HG03095 (cell line): ENCODE measurements at regions not wholly inside any gene's neighbourhood (a gene's known extent, or its start where the extent isn't known, plus 50 kb on each side); places are given as distances from the start of the nearest gene placed in this dataset.

Experiments used
- ATAC-seq: cut with Tn5 transposase; IDR thresholded peaks from one replicate; pipeline ENCODE4 v1.9.1; 2021; ENCODE audit warnings: moderate library complexity; ENCODE audit not compliant: unreplicated experiment

DNA sequence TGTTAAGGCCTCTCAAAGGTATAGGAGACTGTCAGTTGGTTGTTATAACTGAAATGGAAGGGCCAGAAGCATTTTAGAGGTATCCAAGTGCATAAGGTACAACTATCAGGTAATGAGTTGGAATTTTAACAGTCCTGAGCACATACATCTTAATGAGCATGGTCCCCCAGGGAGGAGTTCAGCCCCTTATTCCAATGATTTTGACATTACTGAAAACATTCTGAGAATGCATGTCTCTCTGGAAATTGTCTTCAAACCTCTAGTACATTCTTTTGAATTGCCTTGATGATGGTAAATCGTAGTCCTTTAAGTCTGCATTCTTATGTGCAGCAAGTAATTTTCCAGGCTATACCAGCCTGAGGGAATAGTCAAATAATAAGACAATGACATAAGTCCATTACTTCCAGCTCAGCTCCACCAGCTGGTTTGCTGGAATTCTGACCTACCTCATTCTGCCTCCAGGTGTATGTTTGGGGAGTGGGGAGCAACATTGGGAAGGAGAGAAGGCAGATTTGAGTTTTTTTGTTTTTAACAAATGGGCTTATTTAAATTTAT lies 239.2 kb downstream of the MSRB3 start:
- no peak for ATAC-seq

DNA sequence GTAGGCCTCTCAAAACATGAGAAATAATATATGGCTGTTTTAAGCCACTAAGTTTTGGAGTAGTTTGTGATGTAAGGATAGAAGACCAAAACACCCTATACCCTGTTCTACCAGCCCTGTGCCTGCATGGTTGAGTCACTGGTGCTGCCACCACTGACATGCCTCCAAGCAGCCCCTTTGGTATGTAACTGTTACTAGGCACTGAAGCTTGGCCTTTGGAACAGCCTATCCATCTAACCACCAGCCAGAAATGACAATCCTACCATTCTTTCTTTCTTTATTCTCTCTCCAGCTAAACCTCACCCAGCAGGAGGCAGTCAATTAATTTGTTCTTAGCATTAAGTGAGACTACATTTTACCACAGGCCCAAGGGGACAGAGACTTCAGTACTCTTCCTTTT lies 240.3 kb downstream of the MSRB3 start:
- ATAC-seq = no peak

DNA sequence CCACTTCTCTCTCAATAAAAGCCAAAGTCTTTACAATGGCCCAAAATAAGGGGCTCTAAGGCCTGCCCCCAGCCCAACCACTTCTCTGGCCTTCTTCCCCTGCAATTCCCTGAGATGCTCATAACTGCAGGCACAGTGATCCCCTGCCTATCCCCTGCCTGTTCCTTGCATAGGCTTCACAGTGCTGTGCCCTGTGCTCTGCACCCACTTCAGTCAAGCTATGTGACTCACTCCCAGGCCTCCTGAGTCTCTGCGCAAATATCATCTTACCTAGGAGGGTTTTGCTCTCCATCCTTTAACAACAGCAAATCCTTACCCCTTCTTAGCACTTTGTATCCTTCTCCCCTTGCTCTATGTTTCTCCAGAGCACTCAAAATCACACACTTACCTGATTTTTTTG lies 242.2 kb downstream of the MSRB3 start:
- no peak for ATAC-seq

DNA sequence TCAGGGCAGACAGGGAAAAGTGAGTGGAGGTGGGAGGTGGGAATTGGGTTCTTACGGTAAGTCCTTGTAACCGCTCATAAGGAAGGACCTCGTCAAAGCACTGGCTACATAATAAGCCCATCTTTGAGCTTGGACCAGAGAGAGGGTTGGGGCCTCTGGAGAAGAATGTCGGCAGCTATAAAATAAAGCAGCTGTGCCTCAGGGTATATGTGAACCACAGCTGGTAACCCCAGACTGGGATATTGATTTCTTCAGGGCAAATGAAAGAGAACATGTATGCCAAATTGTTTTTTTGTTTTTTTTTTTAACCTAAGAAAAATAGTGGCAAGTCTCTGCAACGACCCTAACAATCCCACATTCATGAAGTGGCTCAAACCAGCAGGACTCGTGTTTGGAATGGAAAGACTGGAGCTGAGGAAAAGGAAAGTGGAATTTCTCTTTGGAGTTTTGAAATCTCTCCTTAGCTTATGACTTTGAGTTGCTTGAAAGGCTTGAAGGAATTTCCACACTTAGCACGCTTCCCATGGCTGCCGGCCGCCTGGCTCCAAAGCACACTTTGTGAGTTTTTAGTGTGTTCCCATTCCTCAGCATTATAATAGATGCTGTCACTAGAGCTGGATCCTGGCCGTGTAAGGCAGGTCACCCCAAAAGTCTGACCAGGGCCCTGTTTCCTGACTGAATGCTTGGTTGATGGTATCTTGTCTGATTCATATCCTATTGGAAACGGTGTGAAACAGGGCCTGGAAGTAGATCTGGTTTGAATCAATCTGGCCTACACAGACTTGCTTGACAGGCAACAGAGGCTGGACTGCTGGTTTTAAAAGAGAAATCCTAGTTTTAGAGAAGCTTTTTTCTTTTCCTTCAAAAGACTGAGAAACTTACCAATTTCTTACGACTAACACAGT lies 244.7 kb downstream of the MSRB3 start:
- no peak for ATAC-seq

DNA sequence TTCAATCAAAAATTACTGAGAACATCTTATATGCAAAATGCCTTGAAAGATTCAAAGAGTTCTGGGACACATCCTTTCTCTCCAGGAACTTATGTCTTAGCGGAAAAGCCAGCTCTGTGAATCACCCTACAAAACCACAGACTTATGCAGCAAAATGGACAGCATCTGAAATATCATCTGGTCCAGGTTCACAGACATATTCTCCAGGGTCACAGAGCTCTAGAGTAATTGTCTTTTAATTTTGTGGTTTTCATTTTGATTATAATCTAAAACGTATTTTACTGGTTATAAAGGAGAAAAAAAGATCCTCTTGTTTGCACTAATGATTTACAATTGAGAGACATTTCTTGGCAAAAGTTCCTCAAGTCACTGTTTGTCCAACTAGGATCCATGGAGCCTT lies 246.2 kb downstream of the MSRB3 start:
- ATAC-seq = no peak

DNA sequence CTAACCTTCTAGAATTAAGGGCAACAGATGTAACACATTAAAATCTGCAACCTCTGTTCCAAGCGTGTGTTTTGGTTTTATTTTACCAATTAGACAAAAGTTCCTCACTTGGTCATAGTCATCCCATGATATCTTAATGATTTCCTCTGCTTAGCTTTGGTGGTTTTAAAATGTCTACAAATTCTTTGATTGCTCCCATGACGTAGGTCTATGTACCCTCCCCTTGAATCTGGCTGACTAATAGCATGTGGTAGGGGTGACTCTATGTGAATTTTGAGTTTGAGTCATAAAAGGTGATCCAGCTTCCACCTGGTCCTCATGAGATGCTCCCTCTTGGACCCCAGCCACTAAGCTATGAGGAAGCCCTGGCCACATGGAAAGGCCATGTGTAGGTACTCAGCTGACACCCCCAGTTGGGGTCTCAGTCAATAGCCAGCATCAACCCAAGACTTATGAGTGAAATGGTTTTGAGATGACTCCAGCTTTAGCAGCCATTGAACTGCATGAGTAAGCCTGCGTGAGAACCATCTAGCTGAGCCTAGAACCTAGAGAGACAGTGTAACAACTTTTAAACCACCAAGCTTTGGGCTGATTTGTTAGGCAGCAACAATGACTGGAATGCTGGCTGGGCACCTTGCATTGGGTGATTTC lies 247.1 kb downstream of the MSRB3 start:
- ATAC-seq = no peak

DNA sequence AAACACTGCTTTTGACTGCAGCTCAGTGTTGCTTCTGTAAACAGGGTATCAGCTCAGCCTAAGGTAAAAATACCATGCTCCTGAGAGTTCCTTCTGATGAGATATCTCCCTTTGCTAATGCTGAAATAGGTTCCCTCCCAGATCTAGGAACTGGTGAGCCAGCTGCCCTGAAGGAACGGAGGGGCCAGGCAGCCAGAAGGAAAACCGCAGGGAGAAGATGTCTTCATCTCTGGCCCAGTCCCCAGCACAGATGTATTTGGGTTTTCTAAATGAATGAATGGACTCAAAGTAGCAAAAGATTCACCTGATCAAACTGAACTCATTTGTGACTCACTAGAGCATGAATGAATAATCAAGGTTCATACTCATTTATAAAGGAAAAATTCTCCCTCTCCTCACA lies 247.8 kb downstream of the MSRB3 start:
- no peak for ATAC-seq

DNA sequence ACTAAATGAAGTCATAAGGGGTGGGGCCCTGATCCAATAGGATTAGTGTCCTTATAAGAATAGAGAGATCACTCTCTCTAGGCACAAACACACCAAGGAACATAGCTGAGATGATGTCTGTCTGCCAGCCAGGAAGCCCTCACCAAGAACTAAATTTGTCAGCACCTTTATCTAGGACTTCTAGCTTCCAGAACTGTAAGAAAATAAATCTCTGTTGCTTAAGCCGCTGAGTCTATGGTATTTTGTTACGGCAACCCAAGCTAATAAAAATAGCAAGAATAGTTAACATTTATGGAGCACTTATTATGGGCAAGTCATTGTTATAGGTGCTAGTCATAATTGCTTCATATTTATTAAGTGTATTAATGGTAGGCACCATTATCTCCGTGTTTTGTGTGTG lies 249.6 kb downstream of the MSRB3 start:
- ATAC-seq = no peak

DNA sequence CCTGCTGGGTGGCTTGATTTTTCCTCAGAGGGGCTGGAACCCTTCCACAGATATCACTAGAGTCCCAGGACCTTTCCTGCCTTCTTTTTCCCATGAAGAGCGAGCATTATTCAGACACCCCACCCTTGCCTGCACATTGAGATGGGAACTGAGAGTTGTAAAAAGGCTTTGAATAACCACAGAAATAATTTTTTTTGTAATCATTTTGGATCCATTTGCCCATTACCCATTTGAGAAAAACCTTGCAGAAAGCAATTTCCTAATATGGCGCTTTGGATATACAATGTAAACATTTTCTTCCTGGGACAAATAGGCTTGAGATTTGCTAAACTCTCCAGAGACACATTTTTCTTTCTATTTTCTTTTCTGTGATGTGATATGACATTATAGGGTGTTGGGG lies 250.6 kb downstream of the MSRB3 start:
- no peak for ATAC-seq

DNA sequence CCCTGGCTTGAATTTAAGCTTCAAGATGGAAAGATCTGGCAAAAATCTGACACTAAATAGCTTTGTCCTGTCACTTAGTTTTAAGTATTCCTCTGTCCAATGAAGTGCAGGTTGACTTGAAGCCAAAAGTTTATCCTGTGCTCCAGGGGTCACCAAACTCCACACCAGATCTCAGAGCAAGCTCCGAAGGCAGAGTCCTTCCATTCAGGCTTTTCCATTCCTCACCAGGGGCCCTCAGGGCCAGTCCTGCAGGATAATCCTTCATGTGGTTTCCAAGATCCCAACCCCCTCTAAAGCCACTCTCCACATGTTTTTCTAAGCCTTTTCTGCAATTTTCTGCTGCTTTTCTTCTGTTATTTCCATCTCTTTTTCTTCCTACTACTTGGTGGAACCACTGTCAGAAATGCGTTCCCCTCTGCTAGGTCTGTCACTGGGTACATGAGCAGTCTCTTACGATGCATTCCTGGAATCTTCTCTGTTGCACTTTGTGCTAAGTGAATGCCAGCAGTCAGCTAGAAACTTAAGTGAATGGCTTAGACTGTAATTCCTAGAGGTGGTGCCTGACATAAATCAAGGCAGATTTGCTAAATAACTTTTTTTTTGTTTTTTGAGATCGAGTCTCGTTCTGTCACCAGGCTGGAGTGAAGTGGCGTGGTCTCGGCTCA lies 251.4 kb downstream of the MSRB3 start:
- no peak for ATAC-seq

DNA sequence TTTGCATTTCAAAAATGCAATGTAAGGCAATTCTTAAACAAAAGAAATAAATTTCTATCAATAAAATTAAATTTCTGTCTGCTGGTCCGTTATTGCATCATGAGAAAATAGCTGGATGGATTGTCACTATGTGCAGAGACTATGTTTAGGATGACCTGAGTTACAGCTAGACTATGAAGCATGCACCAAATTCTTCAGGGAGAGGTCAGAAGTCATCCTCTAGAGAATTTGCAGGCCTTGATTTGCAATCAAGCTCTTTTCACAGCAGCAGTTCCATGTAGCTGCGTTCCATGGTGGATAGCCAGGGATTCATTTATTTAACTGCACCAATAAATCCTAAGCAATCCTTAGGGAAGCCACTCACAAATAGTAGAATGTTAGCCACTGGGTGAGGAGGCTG lies 253.7 kb downstream of the MSRB3 start:
- ATAC-seq = no peak

DNA sequence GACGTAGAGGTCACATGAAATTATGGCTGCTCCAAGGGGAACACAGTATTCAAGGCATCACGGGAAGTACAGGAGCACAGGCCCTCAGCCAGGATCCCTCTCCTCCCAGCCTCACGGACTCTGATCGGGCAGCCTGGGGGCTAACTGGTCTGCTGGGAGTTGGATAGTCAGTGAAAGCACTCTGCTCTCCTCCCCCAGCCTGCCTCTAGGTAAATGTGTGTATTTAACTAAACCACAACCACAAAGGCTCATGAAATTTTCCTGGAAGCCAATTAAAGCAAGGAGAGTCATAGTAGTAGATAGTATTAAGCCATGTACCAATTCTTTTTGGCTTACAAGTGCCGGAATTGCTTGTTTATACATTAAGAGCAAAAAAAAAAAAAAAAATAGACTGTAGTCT lies 254.3 kb downstream of the MSRB3 start:
- ATAC-seq = no peak

DNA sequence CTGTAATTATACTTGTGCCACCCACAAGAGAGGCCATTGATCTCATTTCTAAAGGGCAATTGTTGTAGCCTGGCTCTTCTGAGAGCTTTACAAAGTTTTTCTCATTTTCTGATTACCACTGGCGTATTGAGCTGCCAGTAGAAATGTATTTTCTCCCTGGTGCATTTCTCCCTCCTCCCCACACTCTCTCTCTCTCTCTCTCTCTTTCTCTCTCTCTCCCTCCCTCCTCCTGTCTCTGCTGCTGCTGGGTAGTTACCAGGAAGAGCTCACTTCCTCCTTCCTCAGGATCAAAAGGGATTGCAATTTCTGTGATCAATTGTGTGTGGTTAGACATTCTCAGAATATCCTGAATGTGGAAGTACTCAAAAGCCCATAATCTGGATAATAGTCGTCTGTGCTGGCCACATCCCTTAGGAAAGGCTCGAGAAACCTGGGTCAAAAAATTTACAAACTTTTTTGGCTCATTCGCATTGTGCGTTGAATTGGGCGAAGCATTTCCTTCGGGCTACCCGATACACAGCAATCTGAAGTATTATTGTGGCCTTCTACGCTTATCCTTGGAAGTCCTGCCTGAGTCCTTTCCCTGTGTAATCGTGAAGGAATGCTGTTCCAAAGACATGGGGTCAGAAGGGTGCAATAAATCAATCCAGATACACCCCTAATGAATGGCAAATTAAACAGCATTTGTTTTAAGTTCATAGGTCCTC lies 254.8 kb downstream of the MSRB3 start:
- no peak for ATAC-seq

DNA sequence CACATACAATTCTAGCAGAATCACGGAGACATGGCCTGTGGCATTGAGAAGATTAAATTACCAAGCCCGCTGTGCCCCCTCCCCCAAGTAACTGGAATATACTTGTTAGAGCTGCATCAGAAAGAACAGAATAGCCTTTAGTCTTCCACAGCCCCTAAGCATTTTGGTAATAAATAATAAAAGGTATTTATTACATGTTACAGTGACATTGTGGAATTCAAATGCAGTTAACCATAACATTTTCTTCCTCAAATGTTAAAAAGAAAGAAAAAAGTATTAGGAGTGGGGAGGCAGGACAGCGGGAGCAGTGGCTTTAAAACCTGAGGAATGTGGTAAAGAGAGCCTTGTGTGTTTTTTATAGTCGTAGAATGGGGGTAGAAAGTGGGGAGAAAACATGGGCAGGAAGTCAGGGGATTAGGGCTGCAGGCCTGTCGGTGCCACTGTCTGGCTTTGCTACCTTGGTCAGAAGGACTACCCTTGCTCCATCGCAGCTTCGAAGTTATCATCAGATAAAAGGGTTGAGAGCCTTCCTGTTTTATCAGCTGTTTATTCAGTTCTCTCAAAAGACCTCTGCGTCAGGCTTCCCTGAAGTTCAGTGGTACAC lies 255.9 kb downstream of the MSRB3 start:
- no peak for ATAC-seq

DNA sequence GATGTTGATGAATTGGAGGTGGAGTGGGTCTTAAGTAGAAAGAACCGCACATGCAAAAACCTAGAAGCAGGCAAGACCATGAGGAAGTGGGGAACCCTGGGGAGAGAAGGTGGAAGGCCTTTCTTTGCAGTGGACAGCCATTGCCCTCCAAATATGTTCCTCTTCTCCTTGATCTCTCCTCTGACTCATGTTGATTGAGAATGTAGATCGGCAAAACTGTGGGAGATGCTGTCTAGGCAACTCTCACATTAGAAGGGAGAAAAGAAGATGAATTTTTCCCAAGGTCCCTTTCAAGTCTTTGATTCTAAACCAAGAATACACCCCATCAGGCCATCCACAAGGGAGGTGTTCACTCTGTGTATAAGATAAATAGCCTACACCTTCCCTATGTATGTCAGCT lies 257.5 kb downstream of the MSRB3 start:
- no peak for ATAC-seq

DNA sequence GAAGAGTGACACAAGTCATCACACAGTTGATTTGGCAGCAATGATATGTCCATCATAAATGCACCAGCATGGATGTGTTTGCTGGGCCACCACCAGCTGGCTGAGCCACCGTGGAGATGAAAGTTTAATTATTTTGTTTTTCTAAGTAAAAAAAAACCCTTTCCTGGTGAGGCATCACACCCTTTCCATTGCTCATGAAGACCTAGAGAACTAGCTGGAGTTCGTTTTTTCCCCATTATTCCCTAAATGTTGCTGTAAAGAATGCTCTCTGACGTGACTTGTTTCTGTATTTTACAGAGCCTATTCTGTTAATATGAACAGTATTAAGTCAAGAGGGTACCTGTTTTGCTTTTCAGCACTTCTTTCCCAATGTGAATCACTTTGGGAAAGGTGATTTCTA lies 257.9 kb downstream of the MSRB3 start:
- ATAC-seq = no peak

DNA sequence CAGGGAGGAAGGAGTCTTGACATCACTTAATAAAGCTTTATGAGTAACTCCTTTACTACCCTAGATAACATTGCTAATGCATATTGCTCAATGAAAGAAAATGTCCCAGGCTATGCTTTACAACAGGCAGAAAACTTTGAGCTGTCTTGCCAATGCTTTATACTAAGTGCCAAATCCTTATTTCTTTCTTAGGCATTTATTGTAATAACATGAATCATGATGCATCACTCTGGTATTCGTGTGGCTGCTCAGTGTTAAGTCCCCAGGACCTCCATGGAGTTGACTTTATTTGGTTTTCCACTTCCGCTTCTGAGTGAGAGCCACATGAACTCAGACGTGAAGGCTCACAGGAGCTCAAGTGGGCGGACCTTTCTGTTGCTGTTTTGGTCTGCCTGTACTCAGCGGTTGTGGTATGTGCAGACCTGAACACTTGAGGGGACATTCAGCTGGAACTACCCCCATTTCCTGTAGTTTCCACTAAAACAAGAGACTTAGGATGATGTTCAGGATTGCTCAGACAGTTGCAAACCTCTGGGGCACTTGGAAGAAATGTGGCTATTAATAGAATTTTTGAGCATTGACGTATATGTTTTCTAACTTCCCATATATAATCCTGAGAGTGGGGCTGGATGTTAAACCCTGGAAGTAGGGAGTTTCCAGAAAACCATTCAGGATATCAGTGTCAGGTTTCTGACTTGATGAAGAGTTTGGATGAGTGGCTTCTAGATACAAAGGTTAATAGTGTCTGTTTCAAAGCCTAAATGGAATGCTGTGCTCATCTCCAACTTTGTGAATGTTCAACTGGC lies 258.6 kb downstream of the MSRB3 start:
- no peak for ATAC-seq

DNA sequence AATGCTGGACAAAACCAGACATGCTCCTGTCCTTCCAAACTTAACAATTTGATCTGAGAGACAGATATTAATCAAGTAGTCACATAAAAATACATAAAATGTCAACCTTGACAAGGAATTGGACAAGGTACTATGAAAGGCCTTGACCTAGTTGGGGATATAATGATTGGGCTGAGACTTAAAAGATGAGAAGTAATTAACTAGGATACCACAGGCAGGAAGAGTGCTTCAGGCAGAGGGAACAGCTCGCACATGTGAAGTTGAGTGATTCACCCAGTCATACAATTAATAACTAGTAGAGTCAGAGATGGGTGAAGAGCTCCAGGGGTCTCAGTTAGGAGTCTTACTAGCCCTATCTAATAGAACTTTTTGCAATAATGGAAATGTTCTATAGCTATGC lies 259.5 kb downstream of the MSRB3 start:
- ATAC-seq = no peak

DNA sequence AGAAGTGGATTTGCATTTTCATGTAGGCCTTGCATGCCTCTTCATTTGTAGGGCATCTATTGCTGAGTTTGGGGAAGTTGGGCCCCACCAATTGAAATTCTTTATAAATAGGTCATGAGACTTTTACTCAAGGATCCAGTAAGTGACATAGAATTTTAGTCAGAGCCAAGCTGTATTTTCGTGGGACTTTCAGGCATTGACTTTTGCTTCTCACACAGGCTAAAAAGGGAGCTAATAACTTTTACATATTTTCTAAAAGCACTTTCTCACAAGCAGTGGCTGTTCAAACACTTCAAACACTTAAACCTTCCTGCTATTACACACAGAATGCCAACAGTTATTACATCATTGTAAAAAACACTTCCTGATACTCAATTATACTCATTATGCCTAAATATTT lies 260.5 kb downstream of the MSRB3 start:
- ATAC-seq = no peak

DNA sequence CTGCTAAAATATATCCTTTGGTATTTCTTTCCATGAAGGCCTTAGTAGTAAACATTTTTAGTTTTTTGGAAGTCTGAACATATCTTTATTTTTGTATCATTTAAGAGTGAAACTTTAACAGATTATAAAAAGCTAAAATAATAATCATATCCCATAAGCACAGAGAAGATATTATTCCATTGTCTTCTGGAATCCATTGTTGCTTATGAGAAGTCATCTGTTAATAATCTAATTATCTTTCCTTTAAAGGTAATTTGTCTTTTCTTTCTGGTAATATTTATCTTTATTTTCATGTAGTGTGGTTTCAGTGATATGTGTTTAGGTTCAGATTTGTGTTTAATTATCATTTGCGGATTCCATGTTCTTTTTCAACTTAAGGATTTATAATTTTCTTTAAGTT lies 261.7 kb downstream of the MSRB3 start:
- no peak for ATAC-seq
